ENCODE measurements at regions not wholly inside any gene's neighbourhood (a gene's known extent, or its start where the extent isn't known, plus 50 kb on each side); places are given as distances from the start of the nearest gene placed in this dataset.

DNA sequence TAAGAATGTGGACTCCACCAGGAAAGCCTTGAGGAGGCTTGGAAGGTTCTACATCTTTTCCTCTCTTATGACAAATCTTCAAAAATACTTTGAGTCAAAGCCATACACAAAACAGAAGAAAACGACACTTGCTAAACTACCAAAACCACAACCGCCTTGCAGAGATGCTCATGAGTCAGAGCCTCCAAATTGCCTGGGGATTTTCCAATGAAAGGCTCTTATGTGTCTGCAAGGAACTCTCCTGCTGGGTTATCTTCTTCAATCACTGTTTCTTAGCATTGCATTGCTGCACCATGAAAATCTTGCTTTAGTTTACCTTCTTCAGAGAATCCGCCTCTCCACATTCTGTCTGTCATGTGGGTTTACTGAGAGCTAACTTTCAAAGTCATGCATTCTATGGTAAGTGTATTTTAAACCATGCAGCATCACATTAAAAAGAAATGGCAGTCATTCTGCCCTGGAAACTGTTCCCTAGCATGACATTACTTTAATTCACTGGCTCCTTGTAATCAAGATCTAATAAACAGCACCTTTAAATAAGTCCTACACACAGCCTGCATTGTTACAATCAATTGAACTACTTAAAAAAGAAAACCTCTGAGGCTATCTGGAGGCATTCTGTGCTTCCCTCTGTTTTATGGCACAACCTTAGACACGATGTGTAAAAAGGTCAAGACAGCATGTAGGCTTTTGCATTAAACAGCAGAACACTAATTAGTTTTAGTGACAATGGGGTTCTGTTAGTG lies 210.0 kb upstream of the FOXD3 start:
- Histone ChIP-seq H2AFZ (ENCODE audit: low read depth) (no peak overlapping the region), H3K4me3 (IDR thresholded peaks at IDR 0.05; ENCODE audit: insufficient read depth, low read depth, low read length) (no peak overlapping the region), H3K36me3 (ENCODE audit: insufficient read depth) (no peaks in the 10 kb centered on the region), H3K27ac (no peak overlapping the region), H3K9ac (no peak overlapping the region), H3K4me1 (ENCODE audit: low read depth, poor library complexity, severe bottlenecking) (no peaks in the 10 kb centered on the region), H3K4me2 (no peak overlapping the region), H3K79me2 (ENCODE audit: insufficient read depth, low read depth) (no peaks in the 10 kb centered on the region), H3K27me3 (ENCODE audit: insufficient read depth, low read depth) (no peaks in the 10 kb centered on the region), H4K20me1 (ENCODE audit: insufficient read depth) (no peaks in the 10 kb centered on the region)
- TF ChIP-seq, protein P1, sequence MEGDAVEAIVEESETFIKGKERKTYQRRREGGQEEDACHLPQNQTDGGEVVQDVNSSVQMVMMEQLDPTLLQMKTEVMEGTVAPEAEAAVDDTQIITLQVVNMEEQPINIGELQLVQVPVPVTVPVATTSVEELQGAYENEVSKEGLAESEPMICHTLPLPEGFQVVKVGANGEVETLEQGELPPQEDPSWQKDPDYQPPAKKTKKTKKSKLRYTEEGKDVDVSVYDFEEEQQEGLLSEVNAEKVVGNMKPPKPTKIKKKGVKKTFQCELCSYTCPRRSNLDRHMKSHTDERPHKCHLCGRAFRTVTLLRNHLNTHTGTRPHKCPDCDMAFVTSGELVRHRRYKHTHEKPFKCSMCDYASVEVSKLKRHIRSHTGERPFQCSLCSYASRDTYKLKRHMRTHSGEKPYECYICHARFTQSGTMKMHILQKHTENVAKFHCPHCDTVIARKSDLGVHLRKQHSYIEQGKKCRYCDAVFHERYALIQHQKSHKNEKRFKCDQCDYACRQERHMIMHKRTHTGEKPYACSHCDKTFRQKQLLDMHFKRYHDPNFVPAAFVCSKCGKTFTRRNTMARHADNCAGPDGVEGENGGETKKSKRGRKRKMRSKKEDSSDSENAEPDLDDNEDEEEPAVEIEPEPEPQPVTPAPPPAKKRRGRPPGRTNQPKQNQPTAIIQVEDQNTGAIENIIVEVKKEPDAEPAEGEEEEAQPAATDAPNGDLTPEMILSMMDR (conservative IDR thresholded peaks at IDR 0.05; ENCODE audit: low read depth, low read length): no peak

DNA sequence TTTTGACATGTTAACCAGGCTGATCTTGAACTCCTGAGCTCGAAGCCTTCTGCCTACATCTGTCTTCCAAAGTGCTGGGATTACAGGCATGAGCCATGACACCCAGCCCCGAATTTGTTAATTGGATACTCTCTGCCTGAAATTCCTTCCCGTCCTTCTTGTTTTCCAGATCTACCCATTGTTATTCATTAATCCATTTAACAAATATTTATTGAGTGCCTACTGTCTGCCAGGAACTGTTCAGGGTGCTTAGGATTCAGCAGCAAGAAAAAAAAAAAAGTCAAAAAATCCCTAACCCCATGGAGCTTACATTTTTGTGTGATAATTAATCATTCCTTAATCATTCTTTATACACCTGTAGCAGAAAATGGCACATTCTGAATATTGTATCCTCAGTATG lies 206.8 kb upstream of the FOXD3 start:
- TF ChIP-seq, protein P1 (conservative IDR thresholded peaks at IDR 0.05; ENCODE audit: low read depth, low read length): no peak
- no peaks in the 10 kb centered on the region for H4K20me1 ChIP-seq (ENCODE audit: insufficient read depth)
- H3K4me1 ChIP-seq (ENCODE audit: low read depth, poor library complexity, severe bottlenecking): no peaks in the 10 kb centered on the region
- no peaks in the 10 kb centered on the region for H3K27me3 ChIP-seq (ENCODE audit: insufficient read depth, low read depth)
- no peak overlapping the region for H3K9ac ChIP-seq
- H3K4me2 ChIP-seq: no peak overlapping the region
- no peak overlapping the region for H3K4me3 ChIP-seq (IDR thresholded peaks at IDR 0.05; ENCODE audit: insufficient read depth, low read depth, low read length)
- no peak overlapping the region for H2AFZ ChIP-seq (ENCODE audit: low read depth)
- H3K79me2 ChIP-seq (ENCODE audit: insufficient read depth, low read depth): no peaks in the 10 kb centered on the region
- no peak overlapping the region for H3K27ac ChIP-seq
- no peaks in the 10 kb centered on the region for H3K36me3 ChIP-seq (ENCODE audit: insufficient read depth)

DNA sequence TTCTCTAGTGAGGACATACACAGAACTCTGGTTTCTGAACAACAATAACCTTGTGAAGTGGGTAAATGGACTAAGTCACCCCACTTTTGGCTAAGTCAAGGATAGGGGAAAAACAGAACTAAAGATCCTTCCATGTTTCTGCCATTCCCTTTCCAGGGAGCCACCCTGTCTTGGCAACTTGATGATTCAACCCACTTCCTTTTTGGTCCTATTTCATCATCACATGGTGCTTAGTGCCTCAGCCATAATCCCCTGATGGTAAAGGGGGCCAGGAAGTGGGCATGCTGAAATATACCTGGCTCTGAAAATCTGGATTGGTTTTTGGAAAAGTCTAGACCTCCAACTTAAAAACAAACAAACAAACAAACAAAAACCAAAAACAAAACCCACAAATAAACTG lies 206.4 kb upstream of the FOXD3 start:
- Histone ChIP-seq H3K4me1 (ENCODE audit: low read depth, poor library complexity, severe bottlenecking) (no peaks in the 10 kb centered on the region), H3K4me3 (IDR thresholded peaks at IDR 0.05; ENCODE audit: insufficient read depth, low read depth, low read length) (no peak overlapping the region), H3K27me3 (ENCODE audit: insufficient read depth, low read depth) (no peaks in the 10 kb centered on the region), H4K20me1 (ENCODE audit: insufficient read depth) (no peaks in the 10 kb centered on the region), H3K4me2 (no peak overlapping the region), H2AFZ (ENCODE audit: low read depth) (no peak overlapping the region), H3K9ac (no peak overlapping the region), H3K79me2 (ENCODE audit: insufficient read depth, low read depth) (no peaks in the 10 kb centered on the region), H3K36me3 (ENCODE audit: insufficient read depth) (no peaks in the 10 kb centered on the region), H3K27ac (no peak overlapping the region)
- TF ChIP-seq, protein P1 (conservative IDR thresholded peaks at IDR 0.05; ENCODE audit: low read depth, low read length): no peak

DNA sequence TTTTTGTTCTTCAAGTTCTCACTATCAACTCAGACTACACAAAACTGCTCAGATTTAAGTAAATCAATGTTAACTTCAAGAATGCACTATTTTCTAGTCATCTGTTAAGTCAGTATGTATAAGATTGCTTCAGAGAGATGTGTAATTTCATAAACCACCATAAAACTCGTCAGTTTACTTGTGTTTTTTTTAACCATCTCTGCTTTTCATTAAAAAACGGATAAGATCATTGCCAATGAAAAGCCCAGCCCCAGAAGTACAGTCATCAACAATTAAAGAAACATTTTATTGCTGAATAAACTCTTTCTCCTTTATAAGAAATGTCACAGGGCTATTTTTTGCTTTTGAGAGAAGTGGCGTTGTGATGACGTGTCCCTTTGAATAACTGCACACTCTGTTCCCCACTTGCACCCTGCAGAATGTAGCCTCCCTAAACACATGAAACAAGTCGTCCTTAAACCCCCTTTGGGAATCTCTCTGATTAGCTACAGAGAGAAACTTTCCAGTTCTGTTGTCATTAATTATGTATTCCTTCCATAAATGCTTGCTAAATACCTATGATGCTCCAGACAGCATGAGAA lies 202.7 kb upstream of the FOXD3 start:
- Histone ChIP-seq H3K4me1 (ENCODE audit: low read depth, poor library complexity, severe bottlenecking) (peaks cover 7% of the 10 kb centered on the region), H3K27me3 (ENCODE audit: insufficient read depth, low read depth) (no peaks in the 10 kb centered on the region), H3K4me3 (IDR thresholded peaks at IDR 0.05; ENCODE audit: insufficient read depth, low read depth, low read length) (no peak overlapping the region), H3K4me2 (no peak overlapping the region), H3K36me3 (ENCODE audit: insufficient read depth) (no peaks in the 10 kb centered on the region), H3K27ac (no peak overlapping the region), H2AFZ (ENCODE audit: low read depth) (no peak overlapping the region), H4K20me1 (ENCODE audit: insufficient read depth) (no peaks in the 10 kb centered on the region), H3K9ac (no peak overlapping the region), H3K79me2 (ENCODE audit: insufficient read depth, low read depth) (no peaks in the 10 kb centered on the region)
- TF ChIP-seq, protein P1 (conservative IDR thresholded peaks at IDR 0.05; ENCODE audit: low read depth, low read length): no peak

All from KMS-11 (cell line).